H7 (cell line): ENCODE measurements at regions not wholly inside any gene's neighbourhood (a gene's known extent, or its start where the extent isn't known, plus 50 kb on each side); places are given as distances from the start of the nearest gene placed in this dataset.

Experiments
- DNase-seq: peaks from one replicate; pipeline ENCODE4 v3.0.0; 2012
- H3K27me3 ChIP-seq: 2 replicates; pipeline ENCODE4 v1.6.0; 2011; ENCODE audit warnings: mild to moderate bottlenecking, low read length; ENCODE audit not compliant: control insufficient read depth, insufficient read depth
- H3K36me3 ChIP-seq: replicated peaks from 2 replicates; pipeline ENCODE4 v1.5.1; 2011; ENCODE audit warnings: low read length; ENCODE audit not compliant: control insufficient read depth, insufficient read depth
- H3K4me3 ChIP-seq: 2 replicates; pipeline ENCODE4 v1.5.1; 2011; ENCODE audit warnings: low read depth, mild to moderate bottlenecking, control low read depth, low read length, moderate library complexity; ENCODE audit not compliant: insufficient read depth

- no peak for DNase-seq
- Histone ChIP-seq H3K36me3 (no peaks in the 10 kb centered on the region), H3K27me3 (no peaks in the 10 kb centered on the region), H3K4me3 (no peak overlapping the region)
Measured at GRCh38 chr6:113182370-113183141, 674.6 kb upstream of the MARCKS start.

- Histone ChIP-seq H3K36me3 (no peaks in the 10 kb centered on the region), H3K27me3 (no peaks in the 10 kb centered on the region), H3K4me3 (no peak overlapping the region)
- DNase-seq, result no peak
Measured at GRCh38 chr6:113184291-113184690, 672.9 kb upstream of the MARCKS start.

- Histone ChIP-seq H3K4me3 (no peak overlapping the region), H3K27me3 (no peaks in the 10 kb centered on the region), H3K36me3 (no peaks in the 10 kb centered on the region)
- no peak for DNase-seq
Measured at GRCh38 chr6:113184736-113185135, 672.4 kb upstream of the MARCKS start.

- Histone ChIP-seq H3K4me3 (no peak overlapping the region), H3K27me3 (no peaks in the 10 kb centered on the region)
Measured at GRCh38 chr6:113185299-113185698, 671.8 kb upstream of the MARCKS start.

GRCh38 chr6:113187661-113188060 is 669.5 kb upstream of the MARCKS start:
- no peak overlapping the region for H3K4me3 ChIP-seq
- DNase-seq, result no peak
- no peaks in the 10 kb centered on the region for H3K27me3 ChIP-seq
- no peaks in the 10 kb centered on the region for H3K36me3 ChIP-seq

More at GRCh38 chr6:113185299-113185698, 671.8 kb upstream of the MARCKS start:
- H3K36me3 ChIP-seq, result no peaks in the 10 kb centered on the region
- DNase-seq, result no peak

- Histone ChIP-seq H3K27me3 (no peaks in the 10 kb centered on the region), H3K36me3 (no peaks in the 10 kb centered on the region), H3K4me3 (no peak overlapping the region)
- no peak for DNase-seq
Measured at GRCh38 chr6:113188962-113189361, 668.2 kb upstream of the MARCKS start.

GRCh38 chr6:113190170-113190569 is 667.0 kb upstream of the MARCKS start:
- Histone ChIP-seq H3K36me3 (no peaks in the 10 kb centered on the region), H3K4me3 (no peak overlapping the region), H3K27me3 (no peaks in the 10 kb centered on the region)
- no peak for DNase-seq

GRCh38 chr6:113194090-113194489 is 663.1 kb upstream of the MARCKS start:
- Histone ChIP-seq H3K27me3 (no peaks in the 10 kb centered on the region), H3K36me3 (no peaks in the 10 kb centered on the region), H3K4me3 (no peak overlapping the region)
- DNase-seq, result no peak

GRCh38 chr6:113202852-113203714 is 654.1 kb upstream of the MARCKS start:
- no peaks in the 10 kb centered on the region for H3K27me3 ChIP-seq

GRCh38 chr6:113203715-113204110 is 653.4 kb upstream of the MARCKS start:
- Histone ChIP-seq H3K27me3 (no peaks in the 10 kb centered on the region), H3K4me3 (no peak overlapping the region), H3K36me3 (no peaks in the 10 kb centered on the region)
- DNase-seq, result no peak

More at GRCh38 chr6:113202852-113203714, 654.1 kb upstream of the MARCKS start:
- Histone ChIP-seq H3K36me3 (no peaks in the 10 kb centered on the region), H3K4me3 (no peak overlapping the region)
- no peak for DNase-seq

- H3K4me3 ChIP-seq, result no peak overlapping the region
- H3K27me3 ChIP-seq, result no peaks in the 10 kb centered on the region
- no peak for DNase-seq
- H3K36me3 ChIP-seq, result no peaks in the 10 kb centered on the region
Measured at GRCh38 chr6:113205553-113205952, 651.6 kb upstream of the MARCKS start.

- Histone ChIP-seq H3K36me3 (no peaks in the 10 kb centered on the region), H3K4me3 (no peak overlapping the region), H3K27me3 (no peaks in the 10 kb centered on the region)
- no peak for DNase-seq
Measured at GRCh38 chr6:113208726-113209125, 648.4 kb upstream of the MARCKS start.

GRCh38 chr6:113209315-113209714 is 647.8 kb upstream of the MARCKS start:
- Histone ChIP-seq H3K36me3 (no peaks in the 10 kb centered on the region), H3K4me3 (no peak overlapping the region), H3K27me3 (no peaks in the 10 kb centered on the region)
- peak; percentile 15 for DNase-seq

GRCh38 chr6:113211170-113211569 is 646.0 kb upstream of the MARCKS start:
- Histone ChIP-seq H3K36me3 (no peaks in the 10 kb centered on the region), H3K27me3 (no peaks in the 10 kb centered on the region), H3K4me3 (no peak overlapping the region)
- peak; percentile 17 for DNase-seq

GRCh38 chr6:113219783-113220182 is 637.4 kb upstream of the MARCKS start:
- no peak for DNase-seq
- Histone ChIP-seq H3K36me3 (no peaks in the 10 kb centered on the region), H3K27me3 (no peaks in the 10 kb centered on the region), H3K4me3 (no peak overlapping the region)
